Activated naive CD4-positive, alpha-beta T cell treated with Interleukin-2 at 50 U/mL for 16 hours (primary cell): ENCODE measurements at regions not wholly inside any gene's neighbourhood (a gene's known extent, or its start where the extent isn't known, plus 50 kb on each side); places are given as distances from the start of the nearest gene placed in this dataset.
"Not testable (repeated sequence)": the region's sequence is repeated elsewhere in the genome, so short reads cannot be mapped to it uniquely, and the experiment has no call there.

ENCODE experiments used
- DNase-seq: peaks from one replicate; pipeline ENCODE4 v3.0.0-alpha.2; 2020

DNA sequence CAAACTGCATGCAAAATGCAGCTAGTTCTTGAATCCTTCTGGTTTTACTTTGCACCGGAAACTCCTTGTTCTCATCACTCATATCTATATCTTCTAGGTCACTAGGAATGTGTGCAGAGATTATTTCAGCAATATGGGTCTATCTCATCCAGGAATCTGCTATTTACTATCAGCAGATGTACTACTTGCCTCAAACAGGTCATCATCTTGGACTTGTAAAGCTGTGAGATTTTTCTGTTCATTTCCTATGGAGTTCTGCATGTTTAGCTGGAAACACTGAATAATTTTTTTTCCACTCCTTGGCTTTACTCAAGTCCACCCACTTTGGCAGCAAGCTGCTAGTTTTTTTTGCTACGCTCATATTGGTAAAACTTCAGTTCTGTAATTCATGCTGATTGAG lies 334.8 kb downstream of the RPIA start:
- not testable (repeated sequence) for DNase-seq

DNA sequence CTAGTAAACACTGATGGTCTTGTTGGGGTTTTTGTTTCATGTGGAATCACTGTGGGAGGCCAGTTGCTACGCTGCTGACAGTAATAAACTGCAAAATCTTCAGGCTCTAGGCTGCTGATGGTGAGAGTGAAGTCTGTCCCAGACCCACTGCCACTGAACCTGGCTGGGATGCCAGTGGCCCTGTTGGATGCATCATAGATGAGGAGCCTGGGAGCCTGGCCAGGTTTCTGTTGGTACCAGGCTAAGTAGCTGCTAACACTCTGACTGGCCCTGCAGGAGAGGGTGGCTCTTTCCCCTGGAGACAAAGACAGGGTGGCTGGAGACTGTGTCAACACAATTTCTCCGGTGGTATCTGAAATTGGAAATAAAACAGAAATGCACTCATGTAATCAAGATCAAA lies 335.6 kb downstream of the RPIA start:
- not testable (repeated sequence) for DNase-seq

DNA sequence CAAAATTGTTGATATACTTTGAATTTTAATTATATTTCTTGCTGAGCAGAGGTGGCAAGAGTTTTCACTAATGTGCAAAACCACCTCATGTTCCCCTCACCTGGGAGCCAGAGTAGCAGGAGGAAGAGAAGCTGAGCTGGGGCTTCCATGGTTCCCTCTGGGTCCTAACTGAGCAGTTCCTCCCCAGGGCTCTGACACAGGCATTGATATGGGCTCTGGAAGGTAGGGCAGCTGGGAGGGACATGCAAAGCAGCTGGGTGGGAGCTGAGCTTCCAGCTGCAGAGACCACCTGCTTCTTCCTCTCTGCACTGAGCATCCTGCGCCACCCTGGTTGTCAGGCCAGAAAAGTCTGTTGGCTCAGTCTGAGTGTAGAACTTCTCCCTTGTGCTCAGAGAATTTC lies 336.1 kb downstream of the RPIA start:
- DNase-seq: not testable (repeated sequence)

DNA sequence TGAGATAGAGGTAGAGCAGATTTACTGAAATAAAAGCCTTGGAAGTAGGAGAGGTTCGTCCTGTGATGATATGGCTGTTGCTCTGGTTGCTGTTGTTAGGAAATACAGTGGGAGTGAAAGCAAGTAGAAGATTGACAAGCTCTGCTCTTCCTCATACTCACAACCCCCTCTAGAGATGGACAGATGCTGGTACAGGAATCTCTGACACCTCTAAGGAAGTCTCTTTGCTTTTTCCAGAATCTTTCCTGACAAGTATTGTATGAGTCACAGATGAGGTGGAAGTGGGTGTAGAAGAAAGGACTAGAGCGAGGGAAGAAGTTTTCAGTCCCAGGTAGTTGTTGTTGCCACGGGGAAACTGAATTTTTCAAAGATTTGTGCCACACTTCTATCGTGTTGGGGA lies 337.8 kb downstream of the RPIA start:
- not testable (repeated sequence) for DNase-seq

DNA sequence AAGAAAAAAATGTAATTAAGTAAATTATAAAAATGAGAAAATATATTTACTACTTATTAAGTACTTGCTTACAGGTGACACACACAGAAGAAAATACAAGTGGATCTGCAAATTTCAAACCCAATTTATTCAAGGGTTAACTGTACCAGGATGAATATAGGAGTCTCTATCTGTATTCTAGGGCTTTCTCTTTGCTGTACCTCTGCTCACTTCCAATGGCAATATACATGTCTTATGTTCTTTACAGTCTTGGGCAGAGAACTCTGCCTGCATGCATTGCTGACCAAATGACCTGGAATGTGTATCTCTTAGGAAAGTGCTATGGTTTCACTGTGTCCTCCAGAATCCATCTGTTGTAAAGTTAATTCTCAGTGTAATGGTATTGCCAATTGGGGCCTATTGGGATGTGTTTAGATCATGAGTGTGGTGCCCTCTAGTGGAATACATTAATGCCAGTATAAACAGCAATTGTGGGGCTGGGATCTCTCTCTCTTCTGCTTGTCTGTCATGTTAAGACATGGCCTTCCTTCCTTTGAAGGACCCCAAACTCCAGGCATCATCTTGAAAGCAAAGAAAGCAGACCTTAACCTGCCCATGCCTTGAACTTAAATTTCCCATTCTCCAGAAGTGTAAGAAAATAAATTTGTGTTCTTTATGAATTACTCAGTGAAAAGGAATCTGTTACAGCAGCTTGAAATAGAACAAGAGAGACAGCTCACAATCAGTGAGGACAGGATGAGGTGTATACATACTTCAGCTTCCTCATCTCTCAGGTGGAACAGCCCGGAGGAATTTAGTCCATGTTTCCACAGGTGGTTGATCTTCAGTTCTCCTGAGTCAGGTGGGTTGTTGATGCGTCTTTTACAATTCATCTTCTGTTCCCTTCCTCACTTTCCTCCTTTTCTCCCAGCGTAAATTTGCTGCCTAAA lies 356.9 kb downstream of the RPIA start:
- not testable (repeated sequence) for DNase-seq

DNA sequence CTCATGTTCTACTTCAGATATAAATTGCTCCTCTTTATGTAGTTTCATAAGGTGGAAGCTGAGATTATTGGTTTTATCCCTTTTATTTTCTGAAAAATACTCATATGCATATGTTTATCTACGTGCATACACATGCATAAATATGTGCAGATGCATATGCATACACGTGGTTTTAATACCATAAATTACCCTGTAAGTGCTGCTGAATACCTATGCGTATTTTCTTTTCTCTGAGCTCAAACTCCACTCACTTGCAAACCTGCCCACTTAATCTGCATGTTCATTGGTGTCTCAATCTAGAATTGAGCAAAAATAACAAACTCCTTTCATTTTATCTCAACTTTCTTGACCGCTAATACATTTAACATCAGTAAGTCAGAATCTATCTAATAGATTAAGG lies 367.1 kb downstream of the RPIA start:
- DNase-seq: not testable (repeated sequence)

DNA sequence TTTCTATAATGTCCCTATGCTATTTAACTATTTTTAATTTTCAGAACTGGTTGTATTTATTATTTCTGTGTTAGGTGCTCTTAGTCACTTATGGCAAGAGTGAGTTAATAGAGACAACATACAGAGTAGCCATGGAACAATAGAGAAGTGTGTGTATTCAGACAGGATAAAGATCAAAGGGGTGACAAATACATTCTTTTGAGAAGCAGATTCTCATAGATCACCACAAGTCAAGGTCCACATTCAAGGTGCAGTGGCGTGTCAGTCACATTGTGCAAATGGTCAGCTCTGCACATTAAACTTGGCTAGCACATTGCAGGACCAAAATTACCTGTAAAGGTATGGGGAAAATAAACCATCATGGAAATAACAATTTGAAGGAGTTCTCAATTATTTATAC lies 369.7 kb downstream of the RPIA start:
- not testable (repeated sequence) for DNase-seq

DNA sequence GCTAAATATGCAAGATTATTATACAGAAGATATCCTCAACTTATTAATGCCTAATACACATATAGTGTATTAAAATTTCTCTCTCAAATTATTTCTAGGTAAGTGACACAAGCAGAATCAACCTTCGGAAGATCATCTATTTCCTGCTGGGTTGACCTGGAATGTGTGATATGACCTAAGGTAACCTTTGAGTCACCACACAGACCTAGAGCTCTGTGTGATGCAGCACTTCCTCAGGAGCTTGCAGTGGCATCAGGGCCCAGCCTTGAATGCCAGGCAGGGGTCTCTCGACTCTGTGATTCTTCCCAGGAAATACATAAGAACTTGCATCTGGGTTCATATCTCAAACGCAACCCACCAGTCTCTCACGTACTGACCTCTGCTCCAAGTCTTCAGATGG lies 385.3 kb downstream of the RPIA start:
- not testable (repeated sequence) for DNase-seq

DNA sequence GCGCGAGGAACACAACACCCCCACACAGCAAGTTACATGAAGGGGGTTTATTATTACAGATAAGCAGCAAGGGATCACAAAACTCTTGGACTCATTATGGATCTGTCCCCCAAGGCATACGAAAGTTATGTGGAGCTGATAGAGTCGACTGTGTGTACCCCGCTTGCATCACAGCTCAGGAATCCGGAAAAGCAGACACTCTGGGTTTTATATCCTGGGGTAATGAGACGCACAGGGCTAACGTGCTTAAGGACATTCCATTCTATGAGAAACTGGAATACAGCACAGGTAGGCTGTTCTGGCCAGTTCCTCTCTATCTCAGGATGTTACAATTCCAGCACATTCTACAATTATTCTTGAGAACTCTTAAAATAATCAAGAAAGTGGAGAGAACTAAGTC lies 401.4 kb downstream of the RPIA start:
- DNase-seq: not testable (repeated sequence)

DNA sequence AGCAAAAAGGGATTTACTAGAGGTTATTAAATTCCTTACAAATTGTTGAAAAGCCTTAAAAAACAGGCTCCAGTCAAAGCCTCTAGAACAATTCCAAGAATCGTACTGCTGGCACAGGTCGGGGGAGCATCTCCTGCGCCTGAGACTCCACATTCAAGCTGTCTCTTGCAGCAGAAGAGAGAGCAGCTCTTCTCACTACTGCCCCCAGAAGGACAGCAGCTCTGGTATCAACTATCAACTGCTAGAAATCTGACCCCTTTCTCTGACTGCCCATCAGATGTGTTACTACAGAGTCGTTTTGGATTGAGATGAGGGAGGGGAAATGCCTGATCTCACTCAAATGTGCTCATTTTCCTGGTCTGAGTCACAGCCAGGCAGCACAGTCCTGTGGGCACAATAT lies 403.6 kb downstream of the RPIA start:
- not testable (repeated sequence) for DNase-seq

DNA sequence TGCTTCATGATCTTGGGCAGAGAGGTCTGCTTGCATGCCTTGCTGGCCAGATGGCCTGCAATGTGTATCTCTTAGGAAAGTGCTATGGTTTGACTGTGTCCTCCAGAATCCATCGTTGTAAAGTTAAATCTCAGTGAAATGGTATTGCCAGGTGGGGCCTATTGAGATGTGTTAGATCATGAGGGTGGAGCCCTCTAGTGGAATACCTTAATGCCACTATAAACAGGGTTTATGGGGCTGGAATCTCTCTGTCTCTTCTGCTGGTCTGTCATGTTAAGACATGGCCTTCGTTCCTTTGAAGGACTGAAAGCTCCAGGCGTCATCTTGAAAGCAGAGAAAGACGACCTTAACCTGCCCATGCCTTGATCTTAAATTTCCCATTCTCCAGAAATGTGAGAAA lies 411.1 kb downstream of the RPIA start:
- DNase-seq: not testable (repeated sequence)

DNA sequence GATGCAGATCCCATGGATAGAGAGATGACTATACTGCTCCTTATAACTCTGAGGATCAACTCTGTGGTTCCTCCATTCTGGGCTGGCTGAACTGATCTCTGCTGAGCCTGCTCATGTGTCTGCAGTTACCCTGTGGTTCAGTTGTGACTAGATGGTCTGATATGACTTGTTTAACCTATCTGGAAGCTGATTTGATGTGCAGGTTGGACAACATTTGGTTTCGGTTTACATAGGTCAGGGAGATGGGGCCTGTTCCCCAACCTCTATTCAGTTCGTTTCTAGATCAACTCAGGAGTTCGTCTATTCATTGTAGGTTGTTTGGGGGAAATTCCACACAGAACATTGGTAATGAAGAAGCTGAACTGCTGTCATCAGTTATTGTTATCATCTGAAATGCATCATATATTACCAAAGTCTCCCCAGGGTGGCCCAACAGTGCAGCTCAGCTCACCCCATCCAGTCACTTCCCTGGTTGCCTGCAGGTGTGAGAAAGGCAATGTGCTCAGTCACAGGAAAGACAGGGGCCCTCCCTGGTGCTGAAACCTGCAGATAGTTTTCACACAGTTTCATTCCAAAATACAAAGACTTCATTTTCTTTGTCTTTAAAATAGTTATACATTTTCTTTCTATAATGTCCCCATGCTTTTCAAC lies 415.0 kb downstream of the RPIA start:
- DNase-seq: not testable (repeated sequence)

DNA sequence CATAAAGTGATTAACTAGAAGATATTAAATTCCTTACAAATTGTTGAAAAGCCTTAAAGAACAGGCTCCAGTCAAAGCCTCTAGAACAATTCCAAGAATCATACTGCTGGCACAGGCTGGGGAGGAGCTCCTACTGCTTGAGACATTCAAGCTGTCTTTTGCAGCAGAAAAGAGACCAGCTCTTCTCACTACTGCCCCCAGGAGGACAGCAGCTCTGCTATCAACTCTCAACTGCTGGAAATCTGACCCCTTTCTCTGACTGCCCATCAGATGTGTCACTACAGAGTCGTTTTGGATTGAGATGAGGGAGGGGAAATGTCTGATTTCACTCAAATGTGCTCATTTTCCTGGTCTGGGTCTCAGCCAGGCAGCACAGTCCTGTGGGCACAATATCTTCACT lies 421.0 kb downstream of the RPIA start:
- DNase-seq: not testable (repeated sequence)

DNA sequence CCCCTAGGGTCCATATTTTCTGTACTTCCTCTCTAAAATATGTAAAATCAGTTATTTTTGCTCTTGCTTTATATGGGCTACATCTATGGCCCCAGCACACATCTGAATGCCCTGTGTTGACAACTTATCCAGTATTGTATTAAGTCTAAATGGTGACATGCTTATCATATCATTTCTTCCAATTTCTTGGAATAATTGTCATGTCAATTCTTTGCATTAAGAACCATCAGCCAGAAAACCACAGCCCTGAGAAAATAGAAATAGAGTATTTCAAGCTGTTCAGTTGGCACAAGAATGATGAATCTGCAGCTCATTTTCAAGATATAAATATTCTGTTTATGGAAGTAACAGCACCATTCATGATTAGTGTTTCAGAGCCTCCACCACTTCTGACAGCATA lies 421.8 kb downstream of the RPIA start:
- DNase-seq: not testable (repeated sequence)

DNA sequence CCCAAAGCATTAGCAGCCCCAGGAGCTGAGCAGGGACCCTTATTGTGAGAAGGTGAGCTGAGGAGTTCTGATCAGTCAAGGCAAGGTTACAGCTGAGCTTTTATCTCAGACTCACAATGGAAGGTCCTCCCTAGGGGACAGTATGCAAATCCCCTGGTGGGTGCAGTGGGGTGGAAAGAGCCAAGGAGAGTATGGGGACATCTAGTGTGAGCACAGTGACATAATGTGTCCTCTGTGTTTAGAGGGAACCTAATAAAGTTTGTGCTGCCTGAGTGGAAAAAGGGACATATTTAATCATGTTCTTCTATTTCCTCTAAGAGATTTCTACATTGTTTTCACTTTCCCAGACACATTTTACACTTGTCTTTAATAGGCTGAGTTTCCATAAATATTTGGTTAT lies 438.0 kb downstream of the RPIA start:
- DNase-seq: not testable (repeated sequence)

DNA sequence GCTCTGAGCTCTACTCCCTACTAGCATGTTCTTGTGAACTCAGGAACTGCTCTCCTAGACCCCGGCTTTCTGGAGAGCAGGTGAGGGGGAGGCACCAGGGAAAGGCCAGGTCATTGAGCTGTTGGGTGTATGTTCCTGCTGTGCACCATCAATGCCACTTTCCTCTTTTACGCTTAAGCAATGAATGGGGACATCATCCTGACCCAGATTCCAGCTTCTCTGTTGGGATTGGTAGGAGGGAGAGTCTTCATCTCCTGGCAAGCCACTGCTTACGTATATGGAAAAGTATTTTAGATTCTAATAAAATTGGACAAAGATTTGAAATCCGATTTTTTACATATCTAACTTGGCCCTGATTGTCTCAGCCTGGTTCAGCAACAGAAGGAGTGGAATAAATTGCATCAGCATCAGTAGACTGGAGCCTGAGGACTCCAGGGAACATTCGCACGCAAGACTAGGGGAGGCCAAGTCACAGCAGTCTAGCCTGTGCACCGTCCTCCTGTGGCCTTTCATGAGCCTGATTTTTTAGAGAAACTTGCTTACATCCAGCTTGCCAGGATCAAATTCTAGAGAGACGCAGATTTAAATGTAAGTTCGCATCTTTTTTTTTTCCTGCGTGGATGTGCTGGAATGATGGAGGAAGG lies 439.3 kb downstream of the RPIA start:
- not testable (repeated sequence) for DNase-seq

DNA sequence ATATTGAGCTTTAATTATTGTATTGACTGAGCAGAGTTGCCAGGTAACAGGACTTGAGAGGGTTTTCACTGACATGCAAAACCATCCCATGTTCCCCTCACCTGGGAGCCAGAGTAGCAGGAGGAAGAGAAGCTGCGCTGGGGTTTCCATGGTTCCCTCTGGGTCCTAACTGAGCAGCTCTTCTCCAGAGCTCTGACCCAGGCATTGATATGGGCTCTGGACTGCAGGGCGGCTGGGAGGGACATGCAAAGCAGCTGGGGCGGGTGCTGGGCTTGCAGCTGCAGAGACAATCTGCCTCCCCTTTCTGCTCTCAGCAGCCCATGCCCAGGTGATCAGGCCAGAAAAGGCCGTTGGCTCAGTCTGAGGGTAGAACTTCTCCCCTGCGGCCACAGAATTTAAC lies 451.5 kb downstream of the RPIA start:
- DNase-seq: not testable (repeated sequence)

DNA sequence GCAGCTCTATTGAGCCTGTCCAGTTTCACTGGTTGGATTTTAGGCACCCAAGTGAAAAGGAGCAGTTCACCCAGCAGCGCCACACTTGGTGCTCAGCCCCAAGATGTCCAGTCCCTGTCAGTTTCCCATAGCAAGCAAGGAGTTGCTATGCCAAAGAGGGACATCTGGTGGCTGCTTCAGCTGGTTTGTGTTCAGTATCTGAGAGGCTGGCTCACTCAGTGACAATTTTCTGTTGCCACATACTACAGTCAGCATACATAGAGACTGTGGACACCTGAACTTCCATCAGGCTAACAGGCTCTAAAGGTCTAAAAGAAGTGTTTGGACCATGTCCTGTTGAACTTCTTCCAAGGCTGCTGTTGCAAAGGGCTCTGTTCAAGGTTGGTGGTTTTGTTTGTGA lies 453.9 kb downstream of the RPIA start:
- not testable (repeated sequence) for DNase-seq

DNA sequence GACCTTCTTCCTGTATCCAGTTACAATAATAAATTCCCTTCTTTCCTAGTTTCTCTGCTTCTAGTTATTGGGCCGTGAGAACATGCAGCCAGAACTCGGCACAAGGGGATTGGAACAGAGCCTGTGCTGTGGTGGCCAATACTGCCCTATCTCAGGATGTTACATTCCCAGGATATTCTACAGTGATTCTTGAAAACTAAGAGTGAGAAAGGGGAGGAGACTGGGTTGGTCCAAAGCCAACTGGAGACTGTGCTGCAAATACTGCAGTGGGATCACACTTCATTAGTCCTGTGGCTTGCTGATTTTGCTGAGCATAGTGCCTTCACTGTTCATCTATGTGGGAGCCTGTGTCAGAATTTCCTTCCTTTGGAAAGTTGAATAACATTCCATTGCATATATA lies 456.8 kb downstream of the RPIA start:
- DNase-seq: not testable (repeated sequence)

DNA sequence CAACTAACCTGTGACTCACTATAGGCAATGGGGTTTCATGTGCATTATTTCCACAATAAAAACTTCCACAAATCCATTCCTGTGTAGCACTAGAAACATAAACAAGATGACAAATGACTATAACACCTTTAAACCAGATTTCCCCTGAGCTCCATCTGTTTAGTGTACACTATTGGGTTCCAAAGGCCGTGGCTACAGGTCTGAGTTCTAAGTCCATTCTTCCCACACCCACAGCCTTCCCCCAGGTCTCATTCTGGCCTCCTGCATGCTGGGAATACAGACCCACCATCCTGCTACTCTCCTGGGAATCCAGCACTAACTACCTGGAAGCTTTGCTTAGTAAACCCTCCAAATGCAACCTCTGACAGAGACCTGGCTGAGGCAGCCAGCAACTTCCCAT lies 460.2 kb downstream of the RPIA start:
- DNase-seq: not testable (repeated sequence)

DNA sequence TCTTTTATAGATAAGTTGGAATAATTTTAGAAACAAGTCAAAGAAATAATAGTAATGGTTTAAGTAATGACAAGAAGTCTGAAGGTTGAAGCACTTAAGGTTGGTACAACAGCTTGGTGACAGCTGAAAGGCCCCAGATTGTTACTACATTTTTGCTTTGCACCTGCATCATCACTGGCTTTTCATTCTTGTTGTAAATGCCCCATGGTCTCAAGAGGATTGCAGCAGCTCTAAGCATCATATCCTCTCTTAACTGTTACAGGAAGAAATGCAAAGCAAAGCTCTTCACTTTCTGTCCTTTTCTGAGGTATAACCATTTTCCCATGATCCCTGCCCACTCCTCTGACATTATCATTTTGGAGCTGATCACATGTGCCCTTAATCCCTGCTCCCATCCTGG lies 461.0 kb downstream of the RPIA start:
- not testable (repeated sequence) for DNase-seq

DNA sequence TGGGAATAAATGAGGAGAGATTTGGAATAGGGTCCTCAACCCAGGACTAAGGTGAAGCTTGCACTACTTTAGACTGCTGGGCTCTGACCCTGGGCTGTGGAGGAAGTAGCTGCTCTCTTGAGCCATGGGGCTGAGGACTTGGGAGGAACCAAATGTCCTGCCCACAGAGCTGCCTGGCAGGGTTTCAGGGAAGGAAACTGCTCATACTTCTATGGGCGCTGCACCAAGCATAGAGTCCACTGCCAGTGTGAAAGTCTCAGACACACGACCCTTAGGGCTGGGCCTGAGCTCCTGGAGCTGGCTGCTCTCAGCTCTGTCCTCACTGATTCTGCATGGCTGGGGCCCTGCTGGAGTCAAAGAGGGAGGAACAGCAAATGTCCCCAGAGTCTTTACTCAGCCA lies 461.7 kb downstream of the RPIA start:
- not testable (repeated sequence) for DNase-seq

DNA sequence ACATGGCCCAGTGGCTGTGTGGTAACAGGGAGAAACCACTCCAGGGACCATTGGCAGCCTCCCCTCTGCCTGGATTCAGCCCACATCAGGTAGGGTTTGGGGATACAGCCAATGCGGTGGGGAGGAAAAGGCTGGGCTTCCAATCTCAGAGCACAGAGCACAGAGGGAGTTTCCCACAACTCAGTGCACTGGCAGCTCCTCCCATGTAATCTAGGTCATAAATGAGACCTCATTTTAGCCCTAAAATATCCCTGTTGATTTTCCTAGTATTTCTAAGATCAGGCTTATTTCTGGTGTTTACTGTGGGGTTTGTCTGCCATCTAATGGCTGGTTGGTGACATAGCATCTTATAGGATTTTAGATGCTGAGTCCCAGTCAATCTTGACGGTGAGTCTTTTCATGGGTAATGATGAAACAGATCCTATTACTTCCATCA lies 462.8 kb downstream of the RPIA start:
- DNase-seq: not testable (repeated sequence)

DNA sequence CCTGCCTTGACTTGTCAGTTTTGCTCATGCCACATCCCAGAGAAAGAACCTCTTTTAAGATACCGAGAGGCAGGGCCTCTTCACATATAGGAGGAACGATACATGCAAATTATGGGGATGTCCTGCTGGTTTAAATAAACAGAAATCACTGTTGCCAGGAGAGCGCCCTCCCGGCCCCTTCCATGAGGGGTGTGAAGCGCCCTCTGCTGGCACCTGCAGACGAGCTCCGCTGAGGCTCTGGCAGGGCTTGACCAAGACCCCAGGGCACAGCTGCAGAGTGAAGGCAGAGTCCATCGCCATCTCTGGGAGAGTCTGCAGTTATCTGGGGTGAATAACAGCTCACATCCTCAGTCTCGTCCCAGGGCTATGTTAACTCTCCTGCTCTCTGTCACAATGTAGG lies 468.8 kb downstream of the RPIA start:
- DNase-seq: not testable (repeated sequence)
